Fibroblast of mammary gland (primary cell): ENCODE measurements at regions not wholly inside any gene's neighbourhood (a gene's known extent, or its start where the extent isn't known, plus 50 kb on each side); places are given as distances from the start of the nearest gene placed in this dataset.

ENCODE experiments used
- DNase-seq: peaks from one replicate; pipeline ENCODE4 v3.0.0-alpha.2; 2010; ENCODE audit warnings: low read depth
- H3K4me3 ChIP-seq: 2 replicates; pipeline ENCODE4 v1.5.1; 2011; ENCODE audit warnings: low read depth, mild to moderate bottlenecking, low read length, moderate library complexity; ENCODE audit not compliant: control insufficient read depth
- CTCF ChIP-seq: conservative IDR thresholded peaks from 2 replicates; pipeline ENCODE4 v1.5.1; 2011; ENCODE audit warnings: low read depth, low read length, inconsistent platforms; ENCODE audit not compliant: control insufficient read depth, insufficient read depth

DNA sequence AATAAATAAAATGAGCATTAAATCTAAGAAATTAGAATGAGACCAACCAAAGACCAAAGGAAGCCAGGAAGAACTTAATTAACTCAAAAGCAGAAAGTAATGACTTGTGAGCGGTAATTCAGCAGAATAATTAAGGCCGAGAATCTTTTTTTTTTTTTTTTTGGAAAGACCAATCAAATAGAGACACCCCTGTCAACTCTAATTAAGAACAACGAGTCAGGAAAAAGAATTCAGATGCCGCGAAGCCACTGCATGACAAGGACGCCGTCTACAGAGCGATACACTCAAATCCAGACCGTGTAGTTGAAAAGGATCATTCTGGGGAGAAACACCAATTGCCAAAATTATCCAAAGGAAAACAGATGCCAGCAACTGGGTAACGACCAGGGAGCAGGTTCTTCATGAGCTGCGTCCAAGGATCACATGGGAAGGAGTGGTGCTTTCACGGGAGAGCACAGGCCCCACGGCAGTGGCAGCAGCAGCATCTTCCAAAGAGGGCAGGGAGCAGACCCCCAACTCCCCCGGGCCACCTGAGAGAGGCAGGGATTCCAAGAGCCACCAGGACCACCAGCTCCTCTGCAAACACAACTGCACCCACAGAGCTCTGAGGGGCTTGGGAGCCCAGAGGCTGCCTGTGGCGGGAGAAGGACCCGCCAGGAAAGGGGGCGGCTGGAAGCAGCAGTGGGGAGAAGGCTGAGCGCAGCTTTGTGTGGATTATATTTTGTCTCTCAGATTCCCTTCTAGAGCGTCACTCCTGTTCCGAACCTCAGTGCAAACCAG, 469.8 kb downstream of the BRD1 start:
- DNase-seq = no peak
- no peak overlapping the region for H3K4me3 ChIP-seq
- no peak for TF ChIP-seq CTCF

DNA sequence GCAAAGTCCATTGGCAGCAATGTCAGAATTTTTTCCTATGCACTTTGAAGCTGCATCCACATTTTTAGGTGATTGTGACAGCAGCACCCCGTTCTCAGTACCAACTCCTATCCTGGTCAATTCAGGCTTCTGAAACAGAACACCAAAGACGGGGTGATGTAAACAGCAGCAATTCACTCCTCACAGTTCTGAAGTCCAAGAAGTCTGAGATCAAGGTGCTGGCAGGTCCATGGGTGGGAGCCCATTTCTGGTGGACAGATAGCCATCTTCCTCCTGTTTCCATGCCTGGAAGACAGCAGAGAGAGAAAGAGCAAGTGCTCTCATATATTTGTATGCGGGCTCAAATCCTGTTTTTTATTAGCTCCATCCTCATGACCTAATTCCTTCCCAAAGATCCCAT, 471.2 kb downstream of the BRD1 start:
- no peak for DNase-seq
- TF ChIP-seq CTCF = no peak

GRCh38 chr22:49355211-49355920, 472.3 kb downstream of the BRD1 start:
- TF ChIP-seq CTCF = no peak
- no peak for DNase-seq
- H3K4me3 ChIP-seq = no peak overlapping the region

More for the DNA sequence above, 471.2 kb downstream of the BRD1 start:
- H3K4me3 ChIP-seq = no peak overlapping the region

DNA sequence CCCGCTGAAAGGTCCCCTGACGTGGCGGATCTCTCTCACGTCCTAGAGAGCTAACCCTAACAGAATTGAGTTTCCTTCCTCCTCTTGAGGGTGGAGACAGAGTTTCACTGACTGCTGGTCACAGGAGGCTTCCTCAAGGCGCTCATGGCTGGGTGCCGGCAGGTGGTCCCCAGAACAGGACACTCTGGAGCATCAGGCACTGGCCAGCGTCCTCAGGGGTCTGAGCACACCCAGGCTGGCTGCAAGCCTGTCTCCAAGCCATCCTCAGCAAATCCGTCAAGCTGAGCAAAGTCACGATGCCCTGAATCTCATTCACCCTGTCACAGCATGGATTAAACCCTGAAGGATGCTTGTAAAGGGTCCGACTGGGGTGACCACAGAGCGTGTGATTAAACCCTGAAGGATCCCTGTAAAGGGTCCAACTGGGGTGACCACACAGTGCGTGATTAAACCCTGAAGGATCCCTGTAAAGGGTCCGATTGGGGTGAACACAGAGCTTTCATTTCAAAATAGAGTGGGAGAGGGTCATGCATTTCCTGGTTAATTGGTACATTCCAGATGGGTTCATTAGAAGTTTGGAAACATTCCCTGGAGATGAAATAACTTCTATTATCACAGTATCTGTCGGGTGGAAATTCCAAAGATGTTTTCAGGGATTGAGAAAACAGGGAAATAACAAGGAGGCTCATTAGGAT, 473.0 kb downstream of the BRD1 start:
- no peak overlapping the region for H3K4me3 ChIP-seq
- DNase-seq = no peak

DNA sequence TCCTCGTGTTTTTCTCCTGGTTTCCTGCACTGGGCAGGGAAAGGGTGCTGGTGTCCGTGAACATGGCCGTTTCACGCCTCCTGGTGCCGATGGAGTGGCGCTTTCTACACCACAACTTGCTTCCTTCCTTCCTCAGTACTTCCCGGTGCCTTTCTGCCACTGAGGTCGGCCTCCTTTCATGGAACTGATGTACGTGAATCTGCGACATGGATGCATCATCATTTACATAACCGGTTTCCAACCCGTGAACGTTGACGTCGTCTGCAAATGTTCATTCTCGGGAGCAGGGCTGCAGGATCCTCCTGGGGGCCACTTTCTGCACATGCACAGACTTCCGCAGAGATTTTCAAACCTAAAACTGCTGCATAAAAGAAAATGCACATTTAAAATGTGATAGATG, 474.4 kb downstream of the BRD1 start:
- no peak overlapping the region for H3K4me3 ChIP-seq
- no peak for DNase-seq
- no peak for TF ChIP-seq CTCF

More for the DNA sequence above, 473.0 kb downstream of the BRD1 start:
- no peak for TF ChIP-seq CTCF

GRCh38 chr22:49352361-49353169, 475.1 kb downstream of the BRD1 start:
- no peak overlapping the region for H3K4me3 ChIP-seq
- TF ChIP-seq CTCF = no peak
- DNase-seq = no peak
